ENCODE measurements at regions not wholly inside any gene's neighbourhood (a gene's known extent, or its start where the extent isn't known, plus 50 kb on each side); places are given as distances from the start of the nearest gene placed in this dataset.

GRCh38 chr21:43323244-43324005, 103.5 kb downstream of the SIK1 start:
- Mint-ChIP-seq H3K9me3 (no peaks in the 10 kb centered on the region), H3K4me1 (peaks cover 29% of the 10 kb centered on the region)
- POLR2A ChIA-PET, result interaction anchor here (0.5 kb wide), 1 partner anchor 572 kb away, joined by 3 read pairs; no protein-coding TSS in a partner anchor

GRCh38 chr21:43322805-43323204, 104.1 kb downstream of the SIK1 start:
- H3K27ac Mint-ChIP-seq, result no peak overlapping the region

More at GRCh38 chr21:43323244-43324005, 103.5 kb downstream of the SIK1 start:
- no peak overlapping the region for H3K27ac Mint-ChIP-seq
- H3K27me3 Mint-ChIP-seq, result peaks cover under 1% of the 10 kb centered on the region
- DNase-seq, result no peak
- H3K36me3 Mint-ChIP-seq (ENCODE audit: low read depth), result no peaks in the 10 kb centered on the region
- no peak overlapping the region for H3K4me3 Mint-ChIP-seq
- CTCF ChIA-PET, result no interaction called here
- no peak for ATAC-seq (ENCODE audit: low read depth)
- intact Hi-C loops (cut with micrococcal nuclease), result no loop called here
- TF ChIP-seq CTCF (IDR thresholded peaks at IDR 0.05), result no peak

GRCh38 chr21:43322311-43322710, 104.6 kb downstream of the SIK1 start:
- DNase-seq (no peak), ATAC-seq (ENCODE audit: low read depth) (no peak)
- H3K36me3 Mint-ChIP-seq (ENCODE audit: low read depth), result no peaks in the 10 kb centered on the region
- ChIA-PET CTCF (no interaction called here), POLR2A (no interaction called here)
- H3K4me1 Mint-ChIP-seq, result peaks cover 30% of the 10 kb centered on the region
- peaks cover 3% of the 10 kb centered on the region for H3K27me3 Mint-ChIP-seq
- H3K27ac Mint-ChIP-seq, result no peak overlapping the region
- no peaks in the 10 kb centered on the region for H3K9me3 Mint-ChIP-seq
- no peak overlapping the region for H3K4me3 Mint-ChIP-seq
- intact Hi-C loops (cut with micrococcal nuclease), result no loop called here
- TF ChIP-seq CTCF (IDR thresholded peaks at IDR 0.05), result no peak

More at GRCh38 chr21:43322805-43323204, 104.1 kb downstream of the SIK1 start:
- peaks cover 1% of the 10 kb centered on the region for H3K27me3 Mint-ChIP-seq
- no peak overlapping the region for H3K4me3 Mint-ChIP-seq
- H3K36me3 Mint-ChIP-seq (ENCODE audit: low read depth), result no peaks in the 10 kb centered on the region
- H3K4me1 Mint-ChIP-seq, result peaks cover 30% of the 10 kb centered on the region
- DNase-seq (no peak), ATAC-seq (ENCODE audit: low read depth) (no peak)
- H3K9me3 Mint-ChIP-seq, result no peaks in the 10 kb centered on the region
- ChIA-PET POLR2A (no interaction called here), CTCF (no interaction called here)
- no peak for TF ChIP-seq CTCF (IDR thresholded peaks at IDR 0.05)
- intact Hi-C loops (cut with micrococcal nuclease), result no loop called here

GRCh38 chr21:43321611-43322010, 105.3 kb downstream of the SIK1 start:
- Mint-ChIP-seq H3K4me3 (no peak overlapping the region), H3K27ac (no peak overlapping the region), H3K4me1 (peaks cover 29% of the 10 kb centered on the region), H3K9me3 (no peaks in the 10 kb centered on the region), H3K36me3 (ENCODE audit: low read depth) (no peaks in the 10 kb centered on the region), H3K27me3 (peaks cover 3% of the 10 kb centered on the region)
- ChIA-PET CTCF (no interaction called here), POLR2A (no interaction called here)
- intact Hi-C loops (cut with micrococcal nuclease), result no loop called here
- TF ChIP-seq CTCF (IDR thresholded peaks at IDR 0.05), result no peak
- DNase-seq, result no peak
- no peak for ATAC-seq (ENCODE audit: low read depth)

GRCh38 chr21:43321111-43321510, 105.8 kb downstream of the SIK1 start:
- H3K4me1 Mint-ChIP-seq, result peaks cover 24% of the 10 kb centered on the region
- no peak overlapping the region for H3K4me3 Mint-ChIP-seq
- intact Hi-C loops (cut with micrococcal nuclease), result no loop called here
- no peaks in the 10 kb centered on the region for H3K9me3 Mint-ChIP-seq
- CTCF ChIA-PET, result no interaction called here
- no peaks in the 10 kb centered on the region for H3K36me3 Mint-ChIP-seq (ENCODE audit: low read depth)
- H3K27me3 Mint-ChIP-seq, result peaks cover 3% of the 10 kb centered on the region
- no peak for TF ChIP-seq CTCF (IDR thresholded peaks at IDR 0.05)
- ATAC-seq (ENCODE audit: low read depth), result no peak
- POLR2A ChIA-PET, result interaction anchor here (1.4 kb wide), 1 partner anchor 16 kb away, joined by 4 read pairs; no protein-coding TSS in a partner anchor
- no peak overlapping the region for H3K27ac Mint-ChIP-seq
- no peak for DNase-seq

Data from activated B cell treated with CpG ODN at 0.5 μM for 24 hours (primary cell).